PC-9 (cell line): ENCODE measurements at regions not wholly inside any gene's neighbourhood (a gene's known extent, or its start where the extent isn't known, plus 50 kb on each side); places are given as distances from the start of the nearest gene placed in this dataset.
"Not testable (repeated sequence)": the region's sequence is repeated elsewhere in the genome, so short reads cannot be mapped to it uniquely, and the experiment has no call there.

Experiments used
- BruUV-seq: library from RNA; stranded (reverse); fragments of 400-500 nt; replicated peaks from 2 replicates; lab custom pipeline; 2021; lab: Mats Ljungman, UMichigan
- CTCF ChIA-PET: fragments of 300-600 bp; sonication (Branson Sonifier 250); formaldehyde crosslinking; loops from one replicate; lab custom pipeline; 2022; ENCODE audit warnings: antibody characterized with exemption; lab: Charles Lee
- POLR2A ChIA-PET: fragments of 300-600 bp; sonication (Branson Sonifier 250); formaldehyde crosslinking; loops from one replicate; lab custom pipeline; 2022; ENCODE audit warnings: antibody characterized with exemption; ENCODE audit not compliant: unreplicated experiment; lab: Charles Lee
- DNase-seq, 2 experiments: peaks; one replicate each; pipeline versions ENCODE4 v3.0.0 to v3.0.0-alpha.2; 2015 to 2022; ENCODE audit warnings: mixed read lengths in 1 of 2
- H2AFZ ChIP-seq: fragments of 200-600 bp; sonication (generic); 2 replicates; pipeline ENCODE4 v1.8.1; 2017; ENCODE audit warnings: antibody characterized with exemption
- H3F3A ChIP-seq: fragments of 200-600 bp; sonication (generic); 2 replicates; pipeline ENCODE4 v1.8.1; 2017; ENCODE audit warnings: antibody characterized with exemption, mild to moderate bottlenecking, low read depth; ENCODE audit not compliant: insufficient read depth
- H3K27ac ChIP-seq: fragments of 200-600 bp; sonication (generic); 2 replicates; pipeline ENCODE4 v1.6.1; 2016; ENCODE audit warnings: mixed run types
- H3K27me3 ChIP-seq: fragments of 200-600 bp; sonication (generic); 2 replicates; pipeline ENCODE4 v1.6.1; 2016; ENCODE audit warnings: low read depth, mixed run types; ENCODE audit not compliant: insufficient read depth
- H3K36me3 ChIP-seq: fragments of 200-600 bp; sonication (generic); 2 replicates; pipeline ENCODE4 v1.6.1; 2016; ENCODE audit warnings: low read depth, mixed run types
- H3K4me1 ChIP-seq: fragments of 200-600 bp; sonication (generic); replicated peaks from 2 replicates; pipeline ENCODE4 v1.6.1; 2016; ENCODE audit warnings: mixed run types; ENCODE audit not compliant: insufficient read depth
- H3K4me2 ChIP-seq: fragments of 200-600 bp; sonication (generic); 2 replicates; pipeline ENCODE4 v1.6.1; 2017; ENCODE audit warnings: mixed run types
- H3K4me3 ChIP-seq: fragments of 200-600 bp; sonication (generic); 2 replicates; pipeline ENCODE4 v1.6.1; 2016; ENCODE audit warnings: mixed run types
- H3K79me2 ChIP-seq: fragments of 200-600 bp; sonication (generic); 2 replicates; pipeline ENCODE4 v1.6.1; 2017; ENCODE audit warnings: low read depth, mixed run types
- H3K9me2 ChIP-seq: fragments of 200-600 bp; sonication (generic); 2 replicates; pipeline ENCODE4 v1.8.1; 2017; ENCODE audit warnings: mild to moderate bottlenecking; ENCODE audit not compliant: insufficient read depth
- H3K9me3 ChIP-seq: fragments of 200-600 bp; sonication (generic); 2 replicates; pipeline ENCODE4 v1.8.1; 2016; ENCODE audit warnings: low read depth; ENCODE audit not compliant: insufficient read depth
- H4K20me1 ChIP-seq: fragments of 200-600 bp; sonication (generic); 2 replicates; pipeline ENCODE4 v1.8.1; 2017; ENCODE audit not compliant: insufficient read depth
- CTCF ChIP-seq: fragments of 200-600 bp; sonication (generic); conservative IDR thresholded peaks from 2 replicates; pipeline ENCODE4 v1.6.1; 2017; ENCODE audit warnings: mixed run types, antibody characterized with exemption, mild to moderate bottlenecking, moderate library complexity
- EZH2 ChIP-seq: fragments of 200-600 bp; sonication (generic); IDR thresholded peaks from 2 replicates; pipeline ENCODE4 v1.8.0; 2017; ENCODE audit warnings: antibody characterized with exemption, low read depth
- intact Hi-C: fragments of 100-400 bp; cut with micrococcal nuclease; formaldehyde crosslinking; loops from one replicate; pipeline ENCODE4 v1.10.0; 2022; ENCODE audit not compliant: unreplicated experiment

GRCh38 chr2:106284691-106285202 lies 90.6 kb upstream of the UXS1 start:
- CTCF ChIA-PET: no interaction called here
- H3K4me2 ChIP-seq: no peak overlapping the region
- no peaks in the 10 kb centered on the region for H3K9me2 ChIP-seq
- peaks cover 72% of the 10 kb centered on the region for H3K27me3 ChIP-seq
- intact Hi-C loops: no loop called here
- H3K9me3 ChIP-seq: no peaks in the 10 kb centered on the region
- no peaks in the 10 kb centered on the region for H4K20me1 ChIP-seq
- no peak overlapping the region for H2AFZ ChIP-seq
- H3K27ac ChIP-seq: no peak overlapping the region
- no peaks in the 10 kb centered on the region for H3F3A ChIP-seq
- H3K36me3 ChIP-seq: no peaks in the 10 kb centered on the region
- H3K4me3 ChIP-seq: no peak overlapping the region
- no peaks in the 10 kb centered on the region for H3K4me1 ChIP-seq
- POLR2A ChIA-PET: no interaction called here
- TF ChIP-seq CTCF: no peak
- no peak for TF ChIP-seq EZH2
- BruUV-seq: no TSS peak
- DNase-seq: no peak
- H3K79me2 ChIP-seq: no peaks in the 10 kb centered on the region

DNA sequence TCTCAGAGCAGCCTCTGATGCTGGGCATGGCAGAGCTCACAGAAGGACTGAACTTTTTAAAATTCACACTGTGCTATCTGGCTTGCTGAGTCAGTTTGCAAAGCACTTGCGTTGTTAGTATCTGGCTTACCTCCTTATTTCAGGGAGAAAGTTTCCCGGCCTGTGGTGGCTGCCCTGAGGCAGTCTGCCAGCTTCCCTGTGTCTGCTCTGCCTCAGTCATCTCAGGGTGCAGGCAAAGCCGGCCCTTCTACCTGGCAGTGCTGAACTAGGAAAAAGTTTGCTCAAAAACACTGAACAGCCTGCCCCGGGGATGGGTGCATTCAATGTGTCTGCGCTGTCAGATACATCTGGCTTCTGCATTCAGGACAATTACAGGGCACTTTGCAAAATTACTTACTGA lies 90.2 kb upstream of the UXS1 start:
- no peak overlapping the region for H3K4me2 ChIP-seq
- no peak overlapping the region for H2AFZ ChIP-seq
- H4K20me1 ChIP-seq: no peaks in the 10 kb centered on the region
- no peaks in the 10 kb centered on the region for H3F3A ChIP-seq
- BruUV-seq: no TSS peak
- ChIA-PET POLR2A (no interaction called here), CTCF (no interaction called here)
- TF ChIP-seq EZH2 (no peak), CTCF (no peak)
- no peaks in the 10 kb centered on the region for H3K79me2 ChIP-seq
- H3K27me3 ChIP-seq: peaks cover 77% of the 10 kb centered on the region
- H3K36me3 ChIP-seq: no peaks in the 10 kb centered on the region
- H3K4me1 ChIP-seq: no peaks in the 10 kb centered on the region
- no peak overlapping the region for H3K4me3 ChIP-seq
- intact Hi-C loops: no loop called here
- no peak overlapping the region for H3K27ac ChIP-seq
- no peaks in the 10 kb centered on the region for H3K9me2 ChIP-seq
- DNase-seq: no peak
- H3K9me3 ChIP-seq: no peaks in the 10 kb centered on the region

DNA sequence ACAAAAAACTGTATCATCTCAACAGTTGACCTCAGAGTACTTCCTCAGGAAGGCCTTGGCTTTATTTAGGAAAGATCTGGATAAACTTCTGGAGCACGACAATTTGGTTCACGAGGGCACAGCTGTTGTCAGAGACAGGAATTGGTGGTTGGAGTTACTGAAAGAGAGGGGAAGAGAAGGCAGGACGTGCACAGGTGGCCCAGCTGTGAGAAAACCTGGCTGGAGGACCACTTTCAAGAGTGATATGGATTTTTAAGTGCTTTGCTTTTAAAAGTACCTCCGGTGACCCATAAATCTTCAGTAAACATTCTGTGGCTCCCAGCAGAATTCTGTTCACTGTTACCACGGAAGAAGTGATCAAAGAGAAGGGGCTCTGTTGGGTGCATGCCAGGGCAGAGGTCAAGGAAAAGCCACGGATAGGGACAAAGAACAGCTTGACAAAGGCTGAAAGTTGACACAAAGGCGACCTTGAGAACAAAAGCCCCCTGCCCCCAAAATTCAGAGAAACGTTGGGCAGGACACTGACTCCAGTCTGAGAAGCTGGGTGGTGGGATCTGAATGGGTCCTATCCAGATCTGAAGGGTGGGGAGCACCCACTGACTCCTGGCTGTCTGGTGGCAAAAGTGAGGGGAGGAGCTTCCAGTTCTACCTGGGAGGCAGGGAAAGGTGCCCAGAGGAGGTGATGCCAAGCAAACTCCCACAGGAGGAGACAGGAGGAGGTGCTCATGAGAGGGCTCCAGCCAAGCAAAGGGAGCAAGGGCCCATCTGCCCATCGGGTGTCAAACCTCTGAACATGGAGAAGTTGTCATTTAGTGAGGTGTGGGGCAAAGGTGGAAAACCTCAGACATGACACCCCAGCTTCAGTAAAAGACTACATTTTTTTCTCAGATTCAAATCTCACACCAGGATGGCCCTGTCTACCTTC lies 89.4 kb upstream of the UXS1 start:
- H4K20me1 ChIP-seq, H3K79me2 ChIP-seq, H3K4me2 ChIP-seq, H3K27ac ChIP-seq, CTCF ChIA-PET, H3K9me2 ChIP-seq, H2AFZ ChIP-seq, H3K9me3 ChIP-seq, H3K4me1 ChIP-seq, POLR2A ChIA-PET, H3K36me3 ChIP-seq, H3K4me3 ChIP-seq, DNase-seq, intact Hi-C loops, H3F3A ChIP-seq, BruUV-seq: not testable (repeated sequence)
- peaks cover 79% of the 10 kb centered on the region for H3K27me3 ChIP-seq
